Hepatocyte (in vitro differentiated cells): ENCODE measurements at regions not wholly inside any gene's neighbourhood (a gene's known extent, or its start where the extent isn't known, plus 50 kb on each side); places are given as distances from the start of the nearest gene placed in this dataset.

ENCODE experiments used
- CTCF ChIP-seq: fragments of 200-600 bp; sonication (generic); IDR thresholded peaks from 2 replicates; pipeline ENCODE4 v1.5.1; 2016; ENCODE audit warnings: antibody characterized with exemption, mild to moderate bottlenecking; ENCODE audit not compliant: poor library complexity
- EZH2 ChIP-seq: fragments of 200-600 bp; sonication (generic); IDR thresholded peaks from 2 replicates; pipeline ENCODE4 v1.6.1; 2016; ENCODE audit warnings: antibody characterized with exemption, mild to moderate bottlenecking, borderline replicate concordance

- no peak for TF ChIP-seq EZH2
- no peak for TF ChIP-seq CTCF
Observed at GRCh38 chr13:111917086-111917485, 149.9 kb upstream of the SOX1 start.
